HL-60/S4 treated with retinoic acid at 250 ng/mL for 4 days and 3 days (cell line): ENCODE measurements at regions not wholly inside any gene's neighbourhood (a gene's known extent, or its start where the extent isn't known, plus 50 kb on each side); places are given as distances from the start of the nearest gene placed in this dataset.

Source experiments
- in situ Hi-C: fragments of 300-500 bp; cut with MboI; formaldehyde crosslinking; loops from 2 replicates; pipeline ENCODE4 v1.7.0; 2022; ENCODE audit warnings: low sequenced_read_pairs

GRCh38 chr11:109789901-109790300, 303.3 kb upstream of the ZC3H12C start:
- in situ Hi-C loops, result no loop called here

- in situ Hi-C loops, result no loop called here
Measured at GRCh38 chr11:109791337-109791736, 301.9 kb upstream of the ZC3H12C start.

GRCh38 chr11:109794501-109794900, 298.7 kb upstream of the ZC3H12C start:
- in situ Hi-C loops, result no loop called here

GRCh38 chr11:109795234-109795633, 298.0 kb upstream of the ZC3H12C start:
- in situ Hi-C loops, result no loop called here

GRCh38 chr11:109796253-109796652, 296.9 kb upstream of the ZC3H12C start:
- in situ Hi-C loops, result no loop called here

GRCh38 chr11:109798521-109798920, 294.7 kb upstream of the ZC3H12C start:
- in situ Hi-C loops, result no loop called here

GRCh38 chr11:109799604-109800003, 293.6 kb upstream of the ZC3H12C start:
- in situ Hi-C loops, result no loop called here

GRCh38 chr11:109804911-109805310, 288.3 kb upstream of the ZC3H12C start:
- in situ Hi-C loops, result no loop called here

- in situ Hi-C loops, result no loop called here
Measured at GRCh38 chr11:109806205-109806604, 287.0 kb upstream of the ZC3H12C start.

- in situ Hi-C loops, result no loop called here
Measured at GRCh38 chr11:109808569-109808968, 284.6 kb upstream of the ZC3H12C start.

GRCh38 chr11:109814824-109815223, 278.4 kb upstream of the ZC3H12C start:
- in situ Hi-C loops, result no loop called here

- in situ Hi-C loops, result no loop called here
Measured at GRCh38 chr11:109815500-109816150, 277.6 kb upstream of the ZC3H12C start.

- in situ Hi-C loops, result no loop called here
Measured at GRCh38 chr11:109818290-109818689, 274.9 kb upstream of the ZC3H12C start.

- in situ Hi-C loops, result no loop called here
Measured at GRCh38 chr11:109819410-109819809, 273.8 kb upstream of the ZC3H12C start.

- in situ Hi-C loops, result no loop called here
Measured at GRCh38 chr11:109821511-109821910, 271.7 kb upstream of the ZC3H12C start.

GRCh38 chr11:109822436-109823102, 270.6 kb upstream of the ZC3H12C start:
- in situ Hi-C loops, result no loop called here

GRCh38 chr11:109828387-109828786, 264.8 kb upstream of the ZC3H12C start:
- in situ Hi-C loops, result no loop called here

GRCh38 chr11:109838026-109838425, 255.2 kb upstream of the ZC3H12C start:
- in situ Hi-C loops, result no loop called here

GRCh38 chr11:109845437-109845836, 247.8 kb upstream of the ZC3H12C start:
- in situ Hi-C loops, result no loop called here

- in situ Hi-C loops, result no loop called here
Measured at GRCh38 chr11:109847621-109848020, 245.6 kb upstream of the ZC3H12C start.

- in situ Hi-C loops, result no loop called here
Measured at GRCh38 chr11:109849051-109849450, 244.1 kb upstream of the ZC3H12C start.

GRCh38 chr11:109849946-109850345, 243.2 kb upstream of the ZC3H12C start:
- in situ Hi-C loops, result no loop called here
